H1 (cell line): ENCODE measurements at regions not wholly inside any gene's neighbourhood (a gene's known extent, or its start where the extent isn't known, plus 50 kb on each side); places are given as distances from the start of the nearest gene placed in this dataset.

ENCODE experiments used
- BACH1 ChIP-seq: IDR thresholded peaks from 2 replicates; pipeline ENCODE4 v1.6.1; 2012; ENCODE audit warnings: low read length, improper control_type of control experiment

GRCh38 chr16:6008670-6009069 is 911.1 kb upstream of the EEF2KMT start (continued):
- TF ChIP-seq BACH1: no peak
